ENCODE measurements at regions not wholly inside any gene's neighbourhood (a gene's known extent, or its start where the extent isn't known, plus 50 kb on each side); places are given as distances from the start of the nearest gene placed in this dataset.

- no peak for TF ChIP-seq POLR2A (IDR thresholded peaks at IDR 0.05)
- TF ChIP-seq, protein P1, sequence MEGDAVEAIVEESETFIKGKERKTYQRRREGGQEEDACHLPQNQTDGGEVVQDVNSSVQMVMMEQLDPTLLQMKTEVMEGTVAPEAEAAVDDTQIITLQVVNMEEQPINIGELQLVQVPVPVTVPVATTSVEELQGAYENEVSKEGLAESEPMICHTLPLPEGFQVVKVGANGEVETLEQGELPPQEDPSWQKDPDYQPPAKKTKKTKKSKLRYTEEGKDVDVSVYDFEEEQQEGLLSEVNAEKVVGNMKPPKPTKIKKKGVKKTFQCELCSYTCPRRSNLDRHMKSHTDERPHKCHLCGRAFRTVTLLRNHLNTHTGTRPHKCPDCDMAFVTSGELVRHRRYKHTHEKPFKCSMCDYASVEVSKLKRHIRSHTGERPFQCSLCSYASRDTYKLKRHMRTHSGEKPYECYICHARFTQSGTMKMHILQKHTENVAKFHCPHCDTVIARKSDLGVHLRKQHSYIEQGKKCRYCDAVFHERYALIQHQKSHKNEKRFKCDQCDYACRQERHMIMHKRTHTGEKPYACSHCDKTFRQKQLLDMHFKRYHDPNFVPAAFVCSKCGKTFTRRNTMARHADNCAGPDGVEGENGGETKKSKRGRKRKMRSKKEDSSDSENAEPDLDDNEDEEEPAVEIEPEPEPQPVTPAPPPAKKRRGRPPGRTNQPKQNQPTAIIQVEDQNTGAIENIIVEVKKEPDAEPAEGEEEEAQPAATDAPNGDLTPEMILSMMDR (IDR thresholded peaks at IDR 0.05), result no peak
- TF ChIP-seq EP300 (IDR thresholded peaks at IDR 0.05), result no peak
Observed at GRCh38 chr4:189837471-189837870, 103.2 kb upstream of the FRG1 start.
